ENCODE measurements at regions not wholly inside any gene's neighbourhood (a gene's known extent, or its start where the extent isn't known, plus 50 kb on each side); places are given as distances from the start of the nearest gene placed in this dataset.

DNA sequence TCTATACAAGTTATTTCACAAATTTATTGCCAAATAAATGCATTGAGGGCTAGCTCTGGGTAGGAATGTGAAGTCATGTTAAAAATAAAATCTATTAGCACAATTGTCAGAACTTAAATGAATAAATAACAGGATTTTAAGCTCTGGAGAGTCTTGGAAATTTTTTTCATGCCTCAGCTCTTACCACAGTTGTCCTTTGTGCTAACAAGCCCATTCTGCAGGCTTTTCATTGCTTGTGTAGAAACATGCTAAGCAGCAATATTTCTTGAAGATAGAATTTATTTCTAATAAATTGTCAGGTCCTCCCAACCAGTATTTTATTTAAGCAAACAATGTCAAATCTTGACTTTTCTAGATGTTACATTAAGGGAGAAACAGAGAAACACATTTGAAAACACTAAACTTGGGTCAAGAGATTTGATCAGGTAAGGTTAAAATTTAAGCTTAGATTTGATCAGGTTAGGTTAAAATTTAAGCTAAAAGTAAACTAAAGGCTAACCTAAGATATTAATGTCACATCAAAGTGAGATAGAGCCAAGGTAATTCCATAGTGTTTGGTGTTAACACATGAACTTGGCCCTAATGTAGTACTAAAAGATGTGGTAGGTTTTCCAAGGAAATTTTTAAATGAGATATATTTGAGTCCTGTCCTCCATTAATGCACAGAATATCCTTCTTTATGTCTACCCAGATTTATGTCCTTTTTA, 179.1 kb upstream of the IL1RAPL1 start:
- no peak for TF ChIP-seq TEAD4 (IDR thresholded peaks at IDR 0.05)
- TF ChIP-seq, protein P1, sequence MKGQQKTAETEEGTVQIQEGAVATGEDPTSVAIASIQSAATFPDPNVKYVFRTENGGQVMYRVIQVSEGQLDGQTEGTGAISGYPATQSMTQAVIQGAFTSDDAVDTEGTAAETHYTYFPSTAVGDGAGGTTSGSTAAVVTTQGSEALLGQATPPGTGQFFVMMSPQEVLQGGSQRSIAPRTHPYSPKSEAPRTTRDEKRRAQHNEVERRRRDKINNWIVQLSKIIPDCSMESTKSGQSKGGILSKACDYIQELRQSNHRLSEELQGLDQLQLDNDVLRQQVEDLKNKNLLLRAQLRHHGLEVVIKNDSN (IDR thresholded peaks at IDR 0.05), result no peak
- TF ChIP-seq CREB1 (IDR thresholded peaks at IDR 0.05; ENCODE audit: low read depth), result no peak

DNA sequence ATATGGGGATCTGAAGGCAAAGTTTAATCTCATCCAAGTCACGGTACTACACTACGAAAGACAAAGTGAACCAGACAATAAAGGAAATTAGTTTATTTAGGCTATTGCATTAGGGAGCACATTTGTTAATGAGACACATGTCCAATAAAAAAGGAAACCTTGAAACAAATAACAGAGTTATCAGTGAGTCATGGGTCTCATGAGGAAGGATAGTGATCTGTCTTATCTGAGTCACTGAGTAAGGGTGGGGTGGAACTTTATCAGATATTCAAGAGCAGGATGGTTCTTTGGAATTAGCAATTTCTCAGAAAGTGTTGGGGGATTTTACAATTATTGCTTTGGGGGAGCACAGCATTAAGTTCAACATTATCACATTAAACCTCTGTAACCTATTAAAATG, 188.9 kb upstream of the IL1RAPL1 start:
- no peak for TF ChIP-seq TEAD4 (IDR thresholded peaks at IDR 0.05)
- TF ChIP-seq, protein P2, sequence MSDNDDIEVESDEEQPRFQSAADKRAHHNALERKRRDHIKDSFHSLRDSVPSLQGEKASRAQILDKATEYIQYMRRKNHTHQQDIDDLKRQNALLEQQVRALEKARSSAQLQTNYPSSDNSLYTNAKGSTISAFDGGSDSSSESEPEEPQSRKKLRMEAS (IDR thresholded peaks at IDR 0.05), result no peak
- TF ChIP-seq EP300 (IDR thresholded peaks at IDR 0.05; ENCODE audit: borderline replicate concordance), result no peak
- TF ChIP-seq EGR1 (IDR thresholded peaks at IDR 0.05), result no peak
- TF ChIP-seq RAD21 (IDR thresholded peaks at IDR 0.05; ENCODE audit: low read depth), result no peak
- no peak for TF ChIP-seq TCF12 (IDR thresholded peaks at IDR 0.05; ENCODE audit: low read depth)
- TF ChIP-seq CEBPB (IDR thresholded peaks at IDR 0.05), result no peak
- TF ChIP-seq CREB1 (IDR thresholded peaks at IDR 0.05; ENCODE audit: low read depth), result no peak
- TF ChIP-seq, protein P3, sequence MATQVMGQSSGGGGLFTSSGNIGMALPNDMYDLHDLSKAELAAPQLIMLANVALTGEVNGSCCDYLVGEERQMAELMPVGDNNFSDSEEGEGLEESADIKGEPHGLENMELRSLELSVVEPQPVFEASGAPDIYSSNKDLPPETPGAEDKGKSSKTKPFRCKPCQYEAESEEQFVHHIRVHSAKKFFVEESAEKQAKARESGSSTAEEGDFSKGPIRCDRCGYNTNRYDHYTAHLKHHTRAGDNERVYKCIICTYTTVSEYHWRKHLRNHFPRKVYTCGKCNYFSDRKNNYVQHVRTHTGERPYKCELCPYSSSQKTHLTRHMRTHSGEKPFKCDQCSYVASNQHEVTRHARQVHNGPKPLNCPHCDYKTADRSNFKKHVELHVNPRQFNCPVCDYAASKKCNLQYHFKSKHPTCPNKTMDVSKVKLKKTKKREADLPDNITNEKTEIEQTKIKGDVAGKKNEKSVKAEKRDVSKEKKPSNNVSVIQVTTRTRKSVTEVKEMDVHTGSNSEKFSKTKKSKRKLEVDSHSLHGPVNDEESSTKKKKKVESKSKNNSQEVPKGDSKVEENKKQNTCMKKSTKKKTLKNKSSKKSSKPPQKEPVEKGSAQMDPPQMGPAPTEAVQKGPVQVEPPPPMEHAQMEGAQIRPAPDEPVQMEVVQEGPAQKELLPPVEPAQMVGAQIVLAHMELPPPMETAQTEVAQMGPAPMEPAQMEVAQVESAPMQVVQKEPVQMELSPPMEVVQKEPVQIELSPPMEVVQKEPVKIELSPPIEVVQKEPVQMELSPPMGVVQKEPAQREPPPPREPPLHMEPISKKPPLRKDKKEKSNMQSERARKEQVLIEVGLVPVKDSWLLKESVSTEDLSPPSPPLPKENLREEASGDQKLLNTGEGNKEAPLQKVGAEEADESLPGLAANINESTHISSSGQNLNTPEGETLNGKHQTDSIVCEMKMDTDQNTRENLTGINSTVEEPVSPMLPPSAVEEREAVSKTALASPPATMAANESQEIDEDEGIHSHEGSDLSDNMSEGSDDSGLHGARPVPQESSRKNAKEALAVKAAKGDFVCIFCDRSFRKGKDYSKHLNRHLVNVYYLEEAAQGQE (IDR thresholded peaks at IDR 0.05; ENCODE audit: low read depth), result no peak
- TF ChIP-seq, protein P1 (IDR thresholded peaks at IDR 0.05), result no peak
- no peak for TF ChIP-seq FOXM1 (IDR thresholded peaks at IDR 0.05; ENCODE audit: borderline replicate concordance, low read depth)
- no peak for TF ChIP-seq NFIC (IDR thresholded peaks at IDR 0.05)
- no peak for TF ChIP-seq TAF1 (IDR thresholded peaks at IDR 0.05; ENCODE audit: low read depth)
- TF ChIP-seq YY1 (IDR thresholded peaks at IDR 0.05; ENCODE audit: low read depth), result no peak
- no peak for TF ChIP-seq ZBTB7A (IDR thresholded peaks at IDR 0.05; ENCODE audit: low read depth)

DNA sequence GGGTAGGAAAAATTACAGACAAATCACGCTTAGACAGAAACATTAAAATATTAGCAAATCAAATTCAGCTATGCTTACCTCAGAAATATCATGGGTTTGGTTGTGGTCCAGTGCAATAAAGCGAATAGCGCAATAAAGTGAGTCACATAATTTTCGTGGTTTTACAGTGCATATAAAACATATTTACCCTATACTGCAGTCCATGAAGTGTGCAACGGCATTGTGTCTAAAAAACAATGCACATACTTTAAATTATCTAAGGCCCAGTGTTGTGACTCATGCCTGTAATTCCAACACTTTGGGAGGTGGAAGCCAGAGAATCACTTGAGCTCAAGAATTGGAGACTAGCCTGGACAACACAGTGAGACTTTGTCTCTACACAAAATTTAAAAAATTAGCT, 195.7 kb upstream of the IL1RAPL1 start:
- TF ChIP-seq TEAD4 (IDR thresholded peaks at IDR 0.05) (0 out of 2 replicates have a peak, but pooled peaks have one; percentile 10), NFIC (IDR thresholded peaks at IDR 0.05) (no peak), TAF1 (IDR thresholded peaks at IDR 0.05; ENCODE audit: low read depth) (no peak)

DNA sequence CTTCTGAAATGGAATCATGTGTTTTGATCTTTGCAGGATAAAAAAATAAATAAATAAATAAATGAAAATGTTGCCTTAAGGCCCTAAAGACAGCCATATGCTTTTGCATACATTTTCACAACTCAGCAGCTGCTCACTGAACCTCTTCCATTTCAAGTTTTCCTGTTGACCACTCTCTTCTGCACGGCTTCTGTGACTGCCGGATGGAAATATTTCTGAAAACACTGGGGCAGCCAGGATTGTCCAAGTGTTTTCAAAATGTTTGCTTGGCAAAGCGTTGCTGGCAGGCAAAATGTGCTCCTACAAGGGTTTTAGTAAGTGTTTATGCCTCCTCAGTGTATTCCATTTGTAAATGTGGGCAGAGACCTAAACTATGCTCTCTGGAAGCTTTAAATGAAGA, 208.1 kb upstream of the IL1RAPL1 start:
- no peak for TF ChIP-seq CEBPB (IDR thresholded peaks at IDR 0.05)
- TF ChIP-seq TCF12 (IDR thresholded peaks at IDR 0.05; ENCODE audit: low read depth), result no peak
- no peak for TF ChIP-seq TEAD4 (IDR thresholded peaks at IDR 0.05)
- TF ChIP-seq, protein P3 (IDR thresholded peaks at IDR 0.05; ENCODE audit: low read depth), result no peak
- no peak for TF ChIP-seq RAD21 (IDR thresholded peaks at IDR 0.05; ENCODE audit: low read depth)
- TF ChIP-seq TAF1 (IDR thresholded peaks at IDR 0.05; ENCODE audit: low read depth), result no peak
- no peak for TF ChIP-seq YY1 (IDR thresholded peaks at IDR 0.05; ENCODE audit: low read depth)
- TF ChIP-seq, protein P2 (IDR thresholded peaks at IDR 0.05), result no peak
- TF ChIP-seq EP300 (IDR thresholded peaks at IDR 0.05; ENCODE audit: borderline replicate concordance), result no peak
- TF ChIP-seq FOXM1 (IDR thresholded peaks at IDR 0.05; ENCODE audit: borderline replicate concordance, low read depth), result no peak
- no peak for TF ChIP-seq EGR1 (IDR thresholded peaks at IDR 0.05)
- TF ChIP-seq, protein P1 (IDR thresholded peaks at IDR 0.05), result no peak
- TF ChIP-seq ZBTB7A (IDR thresholded peaks at IDR 0.05; ENCODE audit: low read depth), result no peak
- no peak for TF ChIP-seq CREB1 (IDR thresholded peaks at IDR 0.05; ENCODE audit: low read depth)
- TF ChIP-seq NFIC (IDR thresholded peaks at IDR 0.05), result no peak

DNA sequence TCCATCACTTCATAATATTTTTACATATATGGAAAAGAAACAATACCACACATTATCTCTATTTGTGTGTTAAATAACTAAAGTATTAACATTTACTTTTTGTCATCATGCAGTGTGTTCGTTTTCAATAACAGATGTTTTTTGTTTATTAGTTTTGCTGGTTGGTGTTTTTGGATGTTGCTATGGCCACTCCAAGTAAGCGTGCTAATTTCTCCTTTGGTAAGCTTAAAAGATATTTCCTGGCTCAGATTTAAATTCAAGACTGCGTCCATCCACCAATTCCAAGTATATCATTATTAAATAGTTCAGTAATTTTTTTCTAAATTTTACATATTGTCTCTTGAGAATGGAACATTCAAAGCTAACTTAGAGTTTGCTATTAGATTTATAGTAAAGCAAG, 235.4 kb upstream of the IL1RAPL1 start:
- TF ChIP-seq EP300 (IDR thresholded peaks at IDR 0.05; ENCODE audit: borderline replicate concordance), result no peak
- no peak for TF ChIP-seq ZBTB7A (IDR thresholded peaks at IDR 0.05; ENCODE audit: low read depth)
- no peak for TF ChIP-seq CEBPB (IDR thresholded peaks at IDR 0.05)
- no peak for TF ChIP-seq FOXM1 (IDR thresholded peaks at IDR 0.05; ENCODE audit: borderline replicate concordance, low read depth)
- TF ChIP-seq CREB1 (IDR thresholded peaks at IDR 0.05; ENCODE audit: low read depth), result no peak
- no peak for TF ChIP-seq TEAD4 (IDR thresholded peaks at IDR 0.05)
- no peak for TF ChIP-seq RAD21 (IDR thresholded peaks at IDR 0.05; ENCODE audit: low read depth)
- no peak for TF ChIP-seq TAF1 (IDR thresholded peaks at IDR 0.05; ENCODE audit: low read depth)
- TF ChIP-seq, protein P3 (IDR thresholded peaks at IDR 0.05; ENCODE audit: low read depth), result no peak
- TF ChIP-seq NFIC (IDR thresholded peaks at IDR 0.05), result no peak
- TF ChIP-seq, protein P2 (IDR thresholded peaks at IDR 0.05), result no peak
